Left lobe of liver (tissue), 2 donors: ENCODE measurements at regions not wholly inside any gene's neighbourhood (a gene's known extent, or its start where the extent isn't known, plus 50 kb on each side); places are given as distances from the start of the nearest gene placed in this dataset.
A peak's percentile ranks its signal among the peaks of the same experiment; 100 is the strongest.

Experiments
- ATAC-seq: fragments of 200-7000 bp; cut with Tn5 transposase; one replicate; pipeline ENCODE4 v1.9.1; 2020; ENCODE audit warnings: mild to moderate bottlenecking, moderate library complexity
- DNase-seq: peaks from one replicate; pipeline ENCODE4 v3.0.0-alpha.2; 2020; ENCODE audit warnings: low spot score
- donor health status: DM: no; HTN: no; CAD: no; lungs with moderate emphysema.
- donor health status: DM: no; HTN: yes; CAD: no.

DNA sequence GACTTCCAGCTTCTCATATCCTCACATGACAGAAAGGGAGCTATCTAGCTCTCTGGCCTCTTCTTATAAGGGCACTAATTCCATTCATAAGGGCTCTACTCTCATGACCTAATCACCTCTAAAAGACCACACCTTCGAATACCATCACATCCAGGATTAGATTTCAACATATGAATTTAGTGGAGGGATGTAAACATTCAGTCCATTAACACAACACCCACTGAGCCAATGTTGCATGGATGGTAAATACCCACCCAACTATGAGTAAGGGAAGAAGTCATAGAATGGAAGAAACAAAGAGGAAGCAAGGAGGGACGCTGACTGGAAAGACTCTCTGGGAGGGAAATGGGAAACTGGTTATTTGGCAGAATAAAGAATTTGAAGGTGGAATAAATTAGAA is 112.6 kb upstream of the CCDC112 start:
- ATAC-seq = no peak
- DNase-seq = no peak

DNA sequence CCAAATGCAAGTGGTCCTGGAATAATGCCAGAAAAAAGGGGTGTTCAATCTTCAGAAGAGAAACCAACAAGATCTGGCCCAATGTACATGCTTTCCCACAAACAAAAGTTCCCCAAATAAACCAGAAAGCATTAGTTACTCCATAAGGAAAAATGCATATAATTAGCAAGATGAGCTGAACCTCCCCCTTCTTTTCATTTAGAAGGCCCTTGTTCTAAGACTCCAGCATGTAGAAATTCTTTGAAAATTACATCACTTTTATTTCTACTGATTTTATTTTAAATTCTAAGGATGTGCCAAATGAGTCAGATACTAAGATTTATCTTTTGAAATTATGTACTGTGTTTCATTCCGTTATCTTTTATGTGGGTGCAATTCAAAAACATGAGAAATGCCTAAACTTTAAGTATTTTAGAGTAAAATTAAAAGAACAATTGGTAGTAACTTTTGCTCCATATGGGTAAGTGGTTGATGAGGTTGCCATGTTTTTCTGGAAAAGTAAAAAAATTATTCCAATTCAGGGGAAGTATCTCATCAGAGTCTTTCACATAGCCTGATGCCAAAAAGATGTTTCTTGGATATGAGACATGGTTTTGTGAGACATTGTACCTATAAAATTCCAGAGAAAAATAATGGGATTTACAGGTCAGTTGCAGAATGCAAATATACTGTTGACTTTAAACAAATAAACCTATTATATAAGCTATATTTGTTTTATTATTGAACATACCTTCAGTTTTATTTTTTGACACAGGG is 106.5 kb upstream of the CCDC112 start:
- no peak for DNase-seq
- no peak for ATAC-seq

DNA sequence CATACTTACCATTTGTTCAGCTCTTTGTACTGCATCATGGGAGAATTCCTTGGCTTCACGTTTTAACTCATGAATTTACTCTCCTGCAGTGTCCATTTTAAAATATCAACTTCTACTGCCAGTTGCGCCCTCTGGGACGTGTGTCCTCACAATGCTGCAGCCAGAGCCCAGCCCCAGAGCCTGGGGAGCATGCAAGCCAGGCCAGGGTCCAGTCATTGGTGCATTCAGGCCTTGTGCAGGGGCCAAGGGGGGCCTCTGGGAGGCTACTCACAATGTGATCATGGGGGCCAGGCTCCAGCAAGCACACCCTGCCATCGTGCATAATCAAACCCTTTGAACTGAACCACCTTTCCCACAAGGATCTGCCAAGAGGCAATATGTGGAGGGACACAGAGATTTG is 105.6 kb upstream of the CCDC112 start:
- no peak for ATAC-seq
- no peak for DNase-seq

- ATAC-seq = no peak
- no peak for DNase-seq
Observed at GRCh38 chr5:115398719-115399118, 102.3 kb upstream of the CCDC112 start.

- DNase-seq = no peak
- no peak for ATAC-seq
Observed at GRCh38 chr5:115396688-115397087, 100.2 kb upstream of the CCDC112 start.

- DNase-seq = no peak
- no peak for ATAC-seq
Observed at GRCh38 chr5:115396081-115396480, 99.6 kb upstream of the CCDC112 start.

GRCh38 chr5:115394531-115394930 is 98.1 kb upstream of the CCDC112 start:
- DNase-seq = no peak
- no peak for ATAC-seq

DNA sequence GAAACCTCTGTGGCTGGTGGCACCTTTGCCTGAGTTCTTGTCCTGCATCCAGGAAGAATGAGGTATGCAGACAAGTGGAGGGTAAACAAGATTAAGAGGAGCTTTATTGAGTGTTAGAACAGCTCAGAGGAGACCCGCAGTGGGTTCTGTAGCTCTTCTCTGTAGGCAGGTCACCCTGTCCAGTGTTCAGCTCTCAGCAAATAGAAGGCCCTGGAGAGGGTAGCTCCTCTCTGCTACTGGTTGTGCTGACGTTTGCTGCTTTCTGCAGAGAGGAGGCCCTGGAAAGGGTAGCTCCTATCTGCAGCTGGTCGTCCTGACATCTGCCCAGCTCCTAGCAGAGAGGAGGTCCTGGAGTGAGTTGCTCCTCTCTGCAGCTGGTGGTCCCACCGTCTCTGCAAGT is 96.8 kb upstream of the CCDC112 start:
- ATAC-seq = no peak
- no peak for DNase-seq

- DNase-seq (no peak), ATAC-seq (no peak)
Observed at GRCh38 chr5:115392611-115393010, 96.2 kb upstream of the CCDC112 start.

GRCh38 chr5:115391780-115392179 is 95.3 kb upstream of the CCDC112 start:
- DNase-seq = no peak
- ATAC-seq = peak; percentile 98

- DNase-seq (no peak), ATAC-seq (no peak)
Observed at GRCh38 chr5:115389799-115390382, 93.4 kb upstream of the CCDC112 start.

DNA sequence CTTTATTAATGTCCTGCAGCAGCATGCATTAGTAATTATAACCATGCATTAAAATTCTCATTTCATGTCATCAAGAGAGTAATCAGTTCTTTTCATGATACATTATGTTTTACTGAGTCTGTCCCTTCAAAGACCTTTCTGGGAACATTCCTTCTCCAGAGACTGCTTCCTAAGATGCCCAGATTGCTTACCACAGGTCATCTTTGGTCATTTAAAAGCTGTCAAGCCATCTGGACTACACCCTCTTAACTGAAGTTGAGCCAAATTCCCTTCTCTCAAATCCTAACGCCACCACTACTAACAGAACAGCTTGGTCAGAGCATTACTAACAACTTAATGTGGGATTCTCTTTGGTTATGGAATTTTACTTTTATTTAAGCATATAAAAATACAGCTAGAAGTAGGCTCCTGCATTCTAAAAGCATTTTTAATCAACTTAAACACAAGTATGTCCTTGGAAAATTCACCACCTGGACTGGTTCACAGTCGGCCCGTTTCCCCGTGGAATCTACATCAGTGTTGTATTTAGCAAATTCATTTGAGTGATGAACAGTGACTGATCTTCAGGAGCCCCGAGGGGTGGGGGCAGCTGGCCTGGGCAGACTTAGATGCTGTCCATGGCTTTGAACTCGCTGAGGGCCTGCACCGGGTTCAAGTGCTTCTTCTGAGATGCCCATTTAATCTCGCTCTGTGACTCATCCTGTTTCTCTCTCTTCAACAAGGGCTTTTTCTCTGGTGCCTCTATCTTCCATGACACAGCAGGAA is 92.8 kb upstream of the CCDC112 start:
- DNase-seq (no peak), ATAC-seq (no peak)

GRCh38 chr5:115388240-115388639 is 91.8 kb upstream of the CCDC112 start:
- DNase-seq (no peak), ATAC-seq (no peak)

GRCh38 chr5:115387816-115388215 is 91.4 kb upstream of the CCDC112 start:
- DNase-seq = no peak
- no peak for ATAC-seq

- ATAC-seq (no peak), DNase-seq (no peak)
Observed at GRCh38 chr5:115386657-115387056, 90.2 kb upstream of the CCDC112 start.

- ATAC-seq = no peak
Observed at GRCh38 chr5:115384587-115385375, 88.3 kb upstream of the CCDC112 start.

DNA sequence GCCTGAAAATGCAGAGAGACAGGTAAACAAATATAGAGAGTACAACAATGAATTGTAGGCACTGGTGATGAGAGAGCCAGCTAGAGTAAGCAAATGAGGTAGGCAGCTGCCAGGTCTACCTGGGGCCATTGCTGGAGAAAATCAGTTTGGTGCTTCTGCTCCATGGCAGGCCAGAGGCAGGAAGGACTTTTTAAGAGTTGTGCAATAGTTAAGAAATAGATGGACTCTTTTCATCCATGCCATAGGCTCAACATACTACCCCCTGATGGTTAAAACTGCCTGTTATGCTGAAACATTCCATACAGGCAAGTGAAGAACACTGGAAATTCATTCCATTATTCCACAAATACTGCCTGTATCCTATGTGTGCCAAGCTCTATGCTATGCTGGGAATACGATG is 86.5 kb upstream of the CCDC112 start:
- DNase-seq (no peak), ATAC-seq (no peak)

More at GRCh38 chr5:115384587-115385375, 88.3 kb upstream of the CCDC112 start:
- no peak for DNase-seq

DNA sequence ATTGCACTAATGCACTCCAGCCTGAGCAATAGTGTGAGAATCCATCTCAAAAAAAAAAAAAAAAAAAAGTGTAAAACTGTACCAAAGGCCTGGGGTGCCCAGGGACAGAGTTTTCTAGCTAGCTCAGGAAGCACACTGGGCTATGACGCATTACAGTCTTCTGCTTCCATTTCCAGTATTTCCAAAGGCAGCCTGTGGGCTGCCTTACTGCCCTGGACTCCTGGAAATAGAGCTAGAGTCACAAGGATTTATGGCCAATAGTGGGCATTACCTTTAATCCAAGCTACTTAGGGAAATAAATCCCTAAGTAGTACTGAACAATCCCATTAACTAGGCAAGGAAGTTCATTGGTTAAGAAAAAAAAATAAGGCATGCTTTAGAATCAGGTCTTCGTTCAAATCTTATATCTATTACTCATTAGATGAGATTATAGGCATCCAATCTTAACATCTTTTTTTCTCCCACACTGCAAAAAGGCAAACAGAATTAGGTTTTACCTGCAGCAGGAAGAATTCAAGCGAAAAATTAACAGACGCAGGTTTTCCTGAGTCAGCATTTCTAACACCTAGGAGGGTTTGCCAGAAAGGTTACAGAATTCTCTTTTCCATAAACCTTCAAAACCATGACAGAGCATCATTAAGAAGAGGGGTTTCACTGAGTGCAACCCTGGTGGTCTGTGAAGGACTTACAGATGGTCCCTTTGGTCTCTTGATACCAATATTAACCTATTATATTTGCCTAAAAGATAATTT is 85.6 kb upstream of the CCDC112 start:
- ATAC-seq (no peak), DNase-seq (no peak)

DNA sequence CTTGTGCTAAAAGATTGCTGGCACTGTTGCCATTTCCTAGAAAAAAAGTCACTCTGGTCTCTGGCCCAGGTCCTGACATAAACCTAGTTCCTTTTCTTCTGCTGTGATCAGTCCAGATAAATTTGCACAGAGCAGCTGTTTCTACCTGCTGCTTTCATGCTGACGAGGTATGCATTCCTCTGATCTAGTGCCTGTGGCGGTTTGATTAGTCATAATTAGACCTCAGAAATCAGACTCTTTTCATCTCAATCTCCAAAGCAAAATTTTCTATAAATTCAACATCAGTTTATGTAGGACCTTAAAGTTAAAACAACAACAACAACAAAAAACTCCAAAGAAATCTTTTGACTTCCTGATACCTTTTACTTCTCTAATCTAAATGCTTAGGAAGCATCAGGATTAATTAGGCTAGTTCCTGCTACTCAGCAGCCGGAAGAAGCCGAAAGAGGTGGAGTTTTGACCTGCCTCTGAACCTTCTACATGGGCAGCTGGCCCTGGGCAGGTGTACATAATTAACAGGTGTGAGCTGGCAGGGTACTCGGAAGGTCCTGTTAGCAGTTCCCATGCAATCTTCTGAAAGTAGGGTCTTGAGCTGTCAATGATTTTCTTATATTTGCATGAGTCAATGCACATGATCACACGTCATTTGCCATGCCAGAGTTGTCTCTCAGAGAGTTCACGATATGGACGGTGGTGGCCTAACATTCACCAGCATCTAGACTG is 83.3 kb upstream of the CCDC112 start:
- ATAC-seq (no peak), DNase-seq (no peak)

DNA sequence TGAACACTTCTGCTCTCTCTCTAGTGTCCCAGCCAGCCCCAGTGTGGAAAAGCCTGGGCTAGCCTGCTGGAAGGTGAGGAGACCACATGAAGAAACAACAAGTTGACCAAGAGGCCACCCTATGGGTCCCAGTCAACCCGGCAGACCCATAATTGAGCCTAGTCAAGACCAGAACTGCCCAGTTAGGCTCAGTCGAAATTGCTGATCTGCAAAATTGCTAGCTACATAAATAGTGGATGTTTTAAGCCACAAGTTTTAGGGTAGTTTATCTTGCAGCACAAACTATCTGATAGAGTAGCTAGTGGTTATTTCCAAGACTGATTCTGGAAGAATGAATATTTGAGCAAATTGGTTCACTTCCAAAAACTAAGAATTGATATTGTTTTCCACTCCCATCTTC is 82.3 kb upstream of the CCDC112 start:
- no peak for ATAC-seq

More for the DNA sequence above, 82.3 kb upstream of the CCDC112 start:
- no peak for DNase-seq
